ENCODE measurements at regions not wholly inside any gene's neighbourhood (a gene's known extent, or its start where the extent isn't known, plus 50 kb on each side); places are given as distances from the start of the nearest gene placed in this dataset.
A peak's percentile ranks its signal among the peaks of the same experiment; 100 is the strongest.

GRCh38 chr3:105144837-105145236 lies 221.9 kb upstream of the ALCAM start:
- no peak overlapping the region for H3K4me2 ChIP-seq (ENCODE audit: control insufficient read depth, insufficient read depth)
- no peak overlapping the region for H3K9ac ChIP-seq (ENCODE audit: control insufficient read depth, insufficient read depth, low read length)
- no TSS peak for BruUV-seq (replicated peaks)
- no peak overlapping the region for H3K4me3 ChIP-seq
- WGBS (ENCODE audit: insufficient coverage, insufficient replicate concordance, low lambda C conversion rate, missing lambda C conversion rate), result 0% methylated on average over 1 of the region's 1 CpG
- ATAC-seq (no peak), DNase-seq (ENCODE audit: low read depth, low spot score) (no peak), FAIRE-seq (no peak)
- H4K20me1 ChIP-seq (ENCODE audit: control insufficient read depth, insufficient read depth), result no peaks in the 10 kb centered on the region
- no peak for TF ChIP-seq TCF7 (IDR thresholded peaks at IDR 0.05; ENCODE audit: borderline replicate concordance)
- peak; percentile 69 for TF ChIP-seq ATF7 (IDR thresholded peaks at IDR 0.05; ENCODE audit: low read depth)
- ChIA-PET CTCF (no interaction called here), SMC1A (ENCODE audit: uncharacterized antibody, unreplicated experiment) (interaction anchor here (1.1 kb wide), 1 partner anchor 8 kb away, joined by 3 read pairs; no protein-coding TSS in a partner anchor), POLR2A (no interaction called here), RAD21 (ENCODE audit: unreplicated experiment) (no interaction called here)
- no peaks in the 10 kb centered on the region; the same call in 2 of the 3 replicates for H3K9me3 ChIP-seq (replicated peaks; ENCODE audit: control insufficient read depth, insufficient read depth, low read length)
- in situ Hi-C loops (cut with MboI), result no loop called here
- no peaks in the 10 kb centered on the region for H3K36me3 ChIP-seq (ENCODE audit: control insufficient read depth in 2 of 2, insufficient read depth in 2 of 2, low read length in 1 of 2)
- no peaks in the 10 kb centered on the region; the same call in 1 of the 2 replicates for H3K4me1 ChIP-seq (ENCODE audit: control insufficient read depth, insufficient read depth, low read length)
- intact Hi-C loops (cut with micrococcal nuclease; ENCODE audit: unreplicated experiment), result loop anchor here (10.0 kb wide), 1 partner anchor 220 kb away; the partner anchor contains the start of gene ALCAM
- no peak overlapping the region for H3K27ac ChIP-seq (ENCODE audit: control insufficient read depth, insufficient read depth)
- no peaks in the 10 kb centered on the region for H3K79me2 ChIP-seq (ENCODE audit: control insufficient read depth, insufficient read depth, low read length)
- no peaks in the 10 kb centered on the region for H3K27me3 ChIP-seq (replicated peaks in 1 of 2; ENCODE audit: control insufficient read depth in 2 of 2, insufficient read depth in 2 of 2, low read length in 1 of 2)
- H2AFZ ChIP-seq (ENCODE audit: control insufficient read depth, low read depth, low read length), result no peak overlapping the region

GRCh38 chr3:105145511-105145910 lies 221.2 kb upstream of the ALCAM start:
- no peak overlapping the region for H3K9ac ChIP-seq (ENCODE audit: control insufficient read depth, insufficient read depth, low read length)
- POLR2A ChIA-PET, result no interaction called here
- H3K27ac ChIP-seq (ENCODE audit: control insufficient read depth, insufficient read depth), result no peak overlapping the region
- FAIRE-seq (no peak), ATAC-seq (no peak), DNase-seq (ENCODE audit: low read depth, low spot score) (no peak)
- intact Hi-C loops (cut with micrococcal nuclease; ENCODE audit: unreplicated experiment), result loop anchor here (10.0 kb wide), 1 partner anchor 219 kb away; the partner anchor contains the start of gene ALCAM
- no peaks in the 10 kb centered on the region for H3K4me1 ChIP-seq (ENCODE audit: control insufficient read depth, insufficient read depth, low read length)
- no peak overlapping the region for H2AFZ ChIP-seq (ENCODE audit: control insufficient read depth, low read depth, low read length)
- no peaks in the 10 kb centered on the region for H3K27me3 ChIP-seq (replicated peaks in 1 of 2; ENCODE audit: control insufficient read depth in 2 of 2, insufficient read depth in 2 of 2, low read length in 1 of 2)
- no peaks in the 10 kb centered on the region for H4K20me1 ChIP-seq (ENCODE audit: control insufficient read depth, insufficient read depth)
- no peaks in the 10 kb centered on the region; the same call in 2 of the 3 replicates for H3K9me3 ChIP-seq (replicated peaks; ENCODE audit: control insufficient read depth, insufficient read depth, low read length)
- H3K4me3 ChIP-seq, result no peak overlapping the region
- no peak overlapping the region for H3K4me2 ChIP-seq (ENCODE audit: control insufficient read depth, insufficient read depth)
- H3K36me3 ChIP-seq (ENCODE audit: control insufficient read depth in 2 of 2, insufficient read depth in 2 of 2, low read length in 1 of 2), result no peaks in the 10 kb centered on the region
- no peak for TF ChIP-seq YBX1 (IDR thresholded peaks at IDR 0.05)
- no peak for TF ChIP-seq ESRRA (IDR thresholded peaks at IDR 0.05; ENCODE audit: low read length)
- TF ChIP-seq LARP7 (IDR thresholded peaks at IDR 0.05), result no peak
- no peak for TF ChIP-seq KAT2A (conservative IDR thresholded peaks at IDR 0.05; ENCODE audit: control insufficient read depth, low read depth, low read length)
- TF ChIP-seq NRF1 (conservative IDR thresholded peaks at IDR 0.05; ENCODE audit: low read depth, low read length), result no peak
- TF ChIP-seq PRDM15 (CRISPR knock-in tag; IDR thresholded peaks at IDR 0.05), result no peak
- TF ChIP-seq JUND (IDR thresholded peaks at IDR 0.05; ENCODE audit: low read depth, low read length), result no peak
- TF ChIP-seq RAD51 (IDR thresholded peaks at IDR 0.05), result no peak
- no peak for TF ChIP-seq HCFC1 (IDR thresholded peaks at IDR 0.05; ENCODE audit: low read length)
- no peak for TF ChIP-seq ZNF207 (IDR thresholded peaks at IDR 0.05; ENCODE audit: borderline replicate concordance)
- no peak for TF ChIP-seq JUNB (IDR thresholded peaks at IDR 0.05)
- RAD21 ChIA-PET (ENCODE audit: unreplicated experiment), result no interaction called here
- CTCF ChIA-PET, result no interaction called here
- no peaks in the 10 kb centered on the region for H3K79me2 ChIP-seq (ENCODE audit: control insufficient read depth, insufficient read depth, low read length)
- in situ Hi-C loops (cut with MboI), result no loop called here
- no TSS peak for BruUV-seq (replicated peaks)
- WGBS (ENCODE audit: insufficient coverage, insufficient replicate concordance, low lambda C conversion rate, missing lambda C conversion rate), result 48% methylated on average over 1 of the region's 1 CpG
- SMC1A ChIA-PET (ENCODE audit: uncharacterized antibody, unreplicated experiment), result no interaction called here
